K562 (cell line): ENCODE measurements at regions not wholly inside any gene's neighbourhood (a gene's known extent, or its start where the extent isn't known, plus 50 kb on each side); places are given as distances from the start of the nearest gene placed in this dataset.

Experiments used
- ADNP ChIP-seq: fragments of 200-800 bp; sonication (Bioruptor generic); IDR thresholded peaks from 2 replicates; pipeline ENCODE4 v1.6.1; 2016; ENCODE audit warnings: missing genetic modification characterization, missing compliant biosample characterization
- ETV1 ChIP-seq: fragments of 450-650 bp; conservative IDR thresholded peaks from 2 replicates; pipeline ENCODE4 v1.6.1; 2016; ENCODE audit warnings: missing genetic modification characterization, control low read depth, low read depth, missing compliant biosample characterization
- GABPB1 ChIP-seq: sonication (generic); formaldehyde crosslinking; IDR thresholded peaks from 2 replicates; pipeline ENCODE4 v1.8.0; 2022; ENCODE audit warnings: mild to moderate bottlenecking, missing genetic modification reagents
- RAD51 ChIP-seq: fragments of 450-650 bp; IDR thresholded peaks from 2 replicates; pipeline ENCODE4 v1.7.1; 2016; ENCODE audit warnings: low read depth, mild to moderate bottlenecking, borderline replicate concordance
- SMAD3 ChIP-seq: fragments of 450-650 bp; formaldehyde crosslinking; conservative IDR thresholded peaks from 2 replicates; pipeline ENCODE4 v1.4.0; 2020; ENCODE audit warnings: mild to moderate bottlenecking
- SMARCC2 ChIP-seq: fragments of 450-650 bp; IDR thresholded peaks from 2 replicates; pipeline ENCODE4 v1.6.1; 2017; ENCODE audit warnings: antibody characterized with exemption, moderate library complexity, mild to moderate bottlenecking, low read depth
- TEAD1 ChIP-seq, 2 experiments: fragments of 450-650 bp in 1 of 2; sonication (generic) in 1 of 2; formaldehyde crosslinking; IDR thresholded peaks; 2 replicates each; pipeline versions ENCODE4 v1.4.0 to v1.8.0; 2020 to 2022; ENCODE audit warnings: mild to moderate bottlenecking in 2 of 2, missing genetic modification reagents in 1 of 2
- ZNF175 ChIP-seq: fragments of 200-800 bp; sonication (Bioruptor generic); IDR thresholded peaks from 2 replicates; pipeline ENCODE4 v1.6.1; 2016; ENCODE audit warnings: low read depth, mild to moderate bottlenecking, missing genetic modification characterization, missing compliant biosample characterization
- ZNF584 ChIP-seq: fragments of 200-800 bp; sonication (Bioruptor generic); IDR thresholded peaks from 2 replicates; pipeline ENCODE4 v1.6.1; 2016; ENCODE audit warnings: low read depth, mild to moderate bottlenecking, missing genetic modification characterization, missing compliant biosample characterization
- ZNF766 ChIP-seq: fragments of 200-800 bp; sonication (Bioruptor generic); conservative IDR thresholded peaks from 2 replicates; pipeline ENCODE4 v1.6.1; 2016; ENCODE audit warnings: missing genetic modification characterization, missing compliant biosample characterization
- ZNF79 ChIP-seq: fragments of 250-450 bp; sonication (Bioruptor Pico); IDR thresholded peaks from 2 replicates; pipeline ENCODE4 v1.4.0; 2020; ENCODE audit warnings: low read depth, mild to moderate bottlenecking, moderate library complexity
- ZSCAN32 ChIP-seq: fragments of 450-650 bp; formaldehyde crosslinking; IDR thresholded peaks from 2 replicates; pipeline ENCODE4 v1.4.0; 2020; ENCODE audit warnings: mild to moderate bottlenecking, moderate library complexity
- TF ChIP-seq, protein P1 (sequence below): fragments of 450-650 bp; IDR thresholded peaks from 2 replicates; pipeline ENCODE4 v1.6.1; 2018; ENCODE audit warnings: mild to moderate bottlenecking, low read depth; ENCODE audit not compliant: partially characterized antibody
- TF ChIP-seq, protein P2 (sequence below): sonication (generic); formaldehyde crosslinking; IDR thresholded peaks from 2 replicates; pipeline ENCODE4 v1.5.0; 2020; ENCODE audit warnings: missing genetic modification reagents
- TF ChIP-seq, protein P3 (sequence below): sonication (generic); formaldehyde crosslinking; IDR thresholded peaks from 2 replicates; pipeline ENCODE4 v1.8.0; 2022; ENCODE audit warnings: mild to moderate bottlenecking, missing genetic modification reagents
- TF ChIP-seq, protein P4 (sequence below): fragments of 450-650 bp; formaldehyde crosslinking; IDR thresholded peaks from 2 replicates; pipeline ENCODE4 v1.4.0; 2020; ENCODE audit warnings: mild to moderate bottlenecking, mixed read lengths
- TF ChIP-seq, protein P5 (sequence below), 2 experiments: fragments of 450-650 bp in 1 of 2; sonication (generic) in 1 of 2; formaldehyde crosslinking in 1 of 2; IDR thresholded peaks in 1 of 2; conservative IDR thresholded peaks in 1 of 2; 2 replicates each; pipeline versions ENCODE4 v1.6.1 to v1.8.1; 2016 to 2023; ENCODE audit warnings: mild to moderate bottlenecking in 2 of 2, moderate library complexity in 2 of 2, inconsistent platforms in 1 of 2, missing genetic modification reagents in 1 of 2
- TF ChIP-seq, protein P6 (sequence below): fragments of 450-650 bp; formaldehyde crosslinking; IDR thresholded peaks from 2 replicates; pipeline ENCODE4 v1.4.0; 2022; ENCODE audit warnings: mild to moderate bottlenecking, moderate library complexity
- TF ChIP-seq, protein P7 (sequence below): fragments of 250-450 bp; sonication (Bioruptor Pico); IDR thresholded peaks from 2 replicates; pipeline ENCODE4 v1.5.0; 2020; ENCODE audit warnings: mild to moderate bottlenecking

DNA sequence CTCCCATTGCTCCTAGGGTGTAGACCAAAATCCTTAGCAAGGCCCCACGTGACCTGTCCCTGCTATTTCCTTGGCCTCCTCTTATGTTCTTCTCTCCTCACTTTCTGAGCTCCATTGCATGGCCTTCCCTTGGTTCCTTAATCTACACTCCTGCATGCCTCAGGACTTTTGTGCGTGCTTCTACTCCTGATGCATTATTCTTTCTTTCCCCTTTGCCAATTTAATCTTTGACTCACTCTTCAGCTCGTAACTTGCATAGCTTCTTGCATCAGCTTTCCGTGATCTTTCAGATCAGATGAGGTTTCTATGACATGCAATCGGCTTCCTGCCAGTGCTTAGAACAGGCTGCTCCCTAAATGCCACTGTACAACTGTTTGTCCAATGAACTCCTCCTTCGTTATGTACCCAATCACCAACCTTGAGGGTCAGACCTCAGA lies 261.6 kb upstream of the CADM1 start (continued):
- peak; percentile 20; the same call in 1 of the 2 replicates for TF ChIP-seq RAD51
- peak; percentile 70; the same call in 1 of the 2 replicates for TF ChIP-seq ZSCAN32 (CRISPR knock-in tag)
- TF ChIP-seq, protein P1, sequence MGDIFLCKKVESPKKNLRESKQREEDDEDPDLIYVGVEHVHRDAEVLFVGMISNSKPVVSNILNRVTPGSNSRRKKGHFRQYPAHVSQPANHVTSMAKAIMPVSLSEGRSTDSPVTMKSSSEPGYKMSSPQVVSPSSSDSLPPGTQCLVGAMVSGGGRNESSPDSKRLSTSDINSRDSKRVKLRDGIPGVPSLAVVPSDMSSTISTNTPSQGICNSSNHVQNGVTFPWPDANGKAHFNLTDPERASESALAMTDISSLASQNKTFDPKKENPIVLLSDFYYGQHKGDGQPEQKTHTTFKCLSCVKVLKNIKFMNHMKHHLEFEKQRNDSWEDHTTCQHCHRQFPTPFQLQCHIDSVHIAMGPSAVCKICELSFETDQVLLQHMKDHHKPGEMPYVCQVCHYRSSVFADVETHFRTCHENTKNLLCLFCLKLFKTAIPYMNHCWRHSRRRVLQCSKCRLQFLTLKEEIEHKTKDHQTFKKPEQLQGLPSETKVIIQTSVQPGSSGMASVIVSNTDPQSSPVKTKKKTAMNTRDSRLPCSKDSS = no peak
- TF ChIP-seq, protein P2, sequence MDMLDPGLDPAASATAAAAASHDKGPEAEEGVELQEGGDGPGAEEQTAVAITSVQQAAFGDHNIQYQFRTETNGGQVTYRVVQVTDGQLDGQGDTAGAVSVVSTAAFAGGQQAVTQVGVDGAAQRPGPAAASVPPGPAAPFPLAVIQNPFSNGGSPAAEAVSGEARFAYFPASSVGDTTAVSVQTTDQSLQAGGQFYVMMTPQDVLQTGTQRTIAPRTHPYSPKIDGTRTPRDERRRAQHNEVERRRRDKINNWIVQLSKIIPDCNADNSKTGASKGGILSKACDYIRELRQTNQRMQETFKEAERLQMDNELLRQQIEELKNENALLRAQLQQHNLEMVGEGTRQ (CRISPR knock-in tag) = peak; percentile 64
- TF ChIP-seq ZNF766 (CRISPR knock-in tag) = peak; percentile 84; the same call in 1 of the 2 replicates
- peak; percentile 70; the same call in 1 of the 2 replicates for TF ChIP-seq ZNF175 (CRISPR knock-in tag)
- TF ChIP-seq TEAD1 (CRISPR knock-in tag; IDR thresholded peaks at IDR 0.05) = no peak
- 0 out of 2 replicates have a peak, but pooled peaks have one; percentile 21 for TF ChIP-seq ZNF79 (CRISPR knock-in tag)
- peak; percentile 58; the same call in 1 of the 2 replicates for TF ChIP-seq SMAD3
- TF ChIP-seq ETV1 (tag) = peak; percentile 39; the same call in 1 of the 2 replicates
- TF ChIP-seq, protein P3, sequence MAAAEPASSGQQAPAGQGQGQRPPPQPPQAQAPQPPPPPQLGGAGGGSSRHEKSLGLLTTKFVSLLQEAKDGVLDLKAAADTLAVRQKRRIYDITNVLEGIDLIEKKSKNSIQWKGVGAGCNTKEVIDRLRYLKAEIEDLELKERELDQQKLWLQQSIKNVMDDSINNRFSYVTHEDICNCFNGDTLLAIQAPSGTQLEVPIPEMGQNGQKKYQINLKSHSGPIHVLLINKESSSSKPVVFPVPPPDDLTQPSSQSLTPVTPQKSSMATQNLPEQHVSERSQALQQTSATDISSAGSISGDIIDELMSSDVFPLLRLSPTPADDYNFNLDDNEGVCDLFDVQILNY = no peak
- no peak for TF ChIP-seq GABPB1 (CRISPR knock-in tag)
- TF ChIP-seq, protein P4, sequence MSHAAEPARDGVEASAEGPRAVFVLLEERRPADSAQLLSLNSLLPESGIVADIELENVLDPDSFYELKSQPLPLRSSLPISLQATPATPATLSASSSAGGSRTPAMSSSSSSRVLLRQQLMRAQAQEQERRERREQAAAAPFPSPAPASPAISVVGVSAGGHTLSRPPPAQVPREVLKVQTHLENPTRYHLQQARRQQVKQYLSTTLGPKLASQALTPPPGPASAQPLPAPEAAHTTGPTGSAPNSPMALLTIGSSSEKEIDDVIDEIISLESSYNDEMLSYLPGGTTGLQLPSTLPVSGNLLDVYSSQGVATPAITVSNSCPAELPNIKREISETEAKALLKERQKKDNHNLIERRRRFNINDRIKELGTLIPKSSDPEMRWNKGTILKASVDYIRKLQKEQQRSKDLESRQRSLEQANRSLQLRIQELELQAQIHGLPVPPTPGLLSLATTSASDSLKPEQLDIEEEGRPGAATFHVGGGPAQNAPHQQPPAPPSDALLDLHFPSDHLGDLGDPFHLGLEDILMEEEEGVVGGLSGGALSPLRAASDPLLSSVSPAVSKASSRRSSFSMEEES (CRISPR knock-in tag) = peak; percentile 63
- TF ChIP-seq, protein P5, sequence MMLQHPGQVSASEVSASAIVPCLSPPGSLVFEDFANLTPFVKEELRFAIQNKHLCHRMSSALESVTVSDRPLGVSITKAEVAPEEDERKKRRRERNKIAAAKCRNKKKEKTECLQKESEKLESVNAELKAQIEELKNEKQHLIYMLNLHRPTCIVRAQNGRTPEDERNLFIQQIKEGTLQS (IDR thresholded peaks at IDR 0.05) = peak; percentile 64; the same call in 1 of the 2 replicates
- TF ChIP-seq, protein P5 (CRISPR knock-in tag; conservative IDR thresholded peaks at IDR 0.05) = no peak
- TF ChIP-seq, protein P6, sequence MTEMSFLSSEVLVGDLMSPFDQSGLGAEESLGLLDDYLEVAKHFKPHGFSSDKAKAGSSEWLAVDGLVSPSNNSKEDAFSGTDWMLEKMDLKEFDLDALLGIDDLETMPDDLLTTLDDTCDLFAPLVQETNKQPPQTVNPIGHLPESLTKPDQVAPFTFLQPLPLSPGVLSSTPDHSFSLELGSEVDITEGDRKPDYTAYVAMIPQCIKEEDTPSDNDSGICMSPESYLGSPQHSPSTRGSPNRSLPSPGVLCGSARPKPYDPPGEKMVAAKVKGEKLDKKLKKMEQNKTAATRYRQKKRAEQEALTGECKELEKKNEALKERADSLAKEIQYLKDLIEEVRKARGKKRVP = peak; percentile 96
- TF ChIP-seq ZNF584 (CRISPR knock-in tag) = peak; percentile 73
- TF ChIP-seq, protein P7, sequence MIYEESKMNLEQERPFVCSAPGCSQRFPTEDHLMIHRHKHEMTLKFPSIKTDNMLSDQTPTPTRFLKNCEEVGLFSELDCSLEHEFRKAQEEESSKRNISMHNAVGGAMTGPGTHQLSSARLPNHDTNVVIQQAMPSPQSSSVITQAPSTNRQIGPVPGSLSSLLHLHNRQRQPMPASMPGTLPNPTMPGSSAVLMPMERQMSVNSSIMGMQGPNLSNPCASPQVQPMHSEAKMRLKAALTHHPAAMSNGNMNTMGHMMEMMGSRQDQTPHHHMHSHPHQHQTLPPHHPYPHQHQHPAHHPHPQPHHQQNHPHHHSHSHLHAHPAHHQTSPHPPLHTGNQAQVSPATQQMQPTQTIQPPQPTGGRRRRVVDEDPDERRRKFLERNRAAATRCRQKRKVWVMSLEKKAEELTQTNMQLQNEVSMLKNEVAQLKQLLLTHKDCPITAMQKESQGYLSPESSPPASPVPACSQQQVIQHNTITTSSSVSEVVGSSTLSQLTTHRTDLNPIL = 0 out of 2 replicates have a peak, but pooled peaks have one; percentile 14
- TF ChIP-seq SMARCC2 = no peak
- no peak for TF ChIP-seq ADNP (tag)
